ENCODE measurements at regions not wholly inside any gene's neighbourhood (a gene's known extent, or its start where the extent isn't known, plus 50 kb on each side); places are given as distances from the start of the nearest gene placed in this dataset.
"Not testable (repeated sequence)": the region's sequence is repeated elsewhere in the genome, so short reads cannot be mapped to it uniquely, and the experiment has no call there.

DNA sequence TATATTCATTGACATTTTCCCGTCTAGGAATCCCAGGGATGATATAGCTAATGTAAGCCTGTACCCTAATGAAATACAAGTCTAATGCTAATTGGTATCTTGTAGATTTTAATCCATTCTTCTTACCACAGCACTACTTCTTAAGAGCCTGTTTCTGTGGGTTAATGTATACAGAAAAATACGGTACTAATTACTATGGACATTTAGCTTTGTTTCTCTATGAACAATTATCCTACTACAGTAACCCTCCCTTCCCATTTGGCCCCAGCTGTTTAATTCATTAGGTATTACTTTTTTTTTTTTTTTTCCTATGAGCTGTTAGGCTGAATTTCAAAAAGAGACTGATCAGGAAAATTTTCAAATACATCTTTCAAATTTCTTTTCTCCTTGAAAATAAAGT, 245.1 kb upstream of the SLC7A11 start:
- Mint-ChIP-seq H3K9me3 (peaks cover 9% of the 10 kb centered on the region), H3K4me3 (no peak overlapping the region), H3K27me3 (no peaks in the 10 kb centered on the region), H3K4me1 (no peaks in the 10 kb centered on the region), H3K36me3 (ENCODE audit: insufficient read depth) (no peaks in the 10 kb centered on the region), H3K27ac (ENCODE audit: low read depth) (no peak overlapping the region)
- ATAC-seq (replicated peaks; ENCODE audit: extremely low read depth, poor library complexity, severe bottlenecking) (no peak), DNase-seq (ENCODE audit: low spot score in 2 of 2) (no peak)

GRCh38 chr4:138485498-138485897, 243.3 kb upstream of the SLC7A11 start:
- no peak for ATAC-seq (replicated peaks; ENCODE audit: extremely low read depth, poor library complexity, severe bottlenecking)
- H3K4me3 Mint-ChIP-seq: no peak overlapping the region
- no peaks in the 10 kb centered on the region for H3K36me3 Mint-ChIP-seq (ENCODE audit: insufficient read depth)
- H3K9me3 Mint-ChIP-seq: peaks cover 17% of the 10 kb centered on the region
- DNase-seq (ENCODE audit: low spot score in 2 of 2): no peak
- H3K27ac Mint-ChIP-seq (ENCODE audit: low read depth): no peak overlapping the region
- H3K4me1 Mint-ChIP-seq: no peaks in the 10 kb centered on the region
- H3K27me3 Mint-ChIP-seq: no peaks in the 10 kb centered on the region

DNA sequence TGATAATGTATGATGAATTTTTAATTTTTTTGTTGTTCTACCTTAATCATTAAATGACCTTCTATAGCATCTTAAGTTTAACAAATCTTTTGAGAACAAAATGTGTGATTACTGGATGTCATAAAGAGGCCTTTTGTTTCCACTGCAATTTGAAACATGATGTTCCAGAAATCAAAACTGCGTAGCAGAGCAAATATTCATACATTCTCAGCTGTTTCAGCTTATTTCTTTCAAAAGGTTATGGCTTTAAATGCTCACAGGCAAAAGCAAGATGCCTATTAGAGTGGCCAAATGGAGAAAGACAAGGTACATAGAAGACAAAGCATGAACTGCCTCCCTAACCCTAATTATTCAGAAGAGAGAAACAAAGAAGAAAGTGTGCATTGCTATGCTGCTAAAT, 233.0 kb upstream of the SLC7A11 start:
- H3K27me3 Mint-ChIP-seq: no peaks in the 10 kb centered on the region
- DNase-seq (ENCODE audit: low spot score in 2 of 2) (no peak), ATAC-seq (replicated peaks; ENCODE audit: extremely low read depth, poor library complexity, severe bottlenecking) (no peak)
- no peaks in the 10 kb centered on the region for H3K36me3 Mint-ChIP-seq (ENCODE audit: insufficient read depth)
- H3K4me3 Mint-ChIP-seq: no peak overlapping the region
- no peak overlapping the region for H3K27ac Mint-ChIP-seq (ENCODE audit: low read depth)
- H3K4me1 Mint-ChIP-seq: no peaks in the 10 kb centered on the region
- H3K9me3 Mint-ChIP-seq: peaks cover 10% of the 10 kb centered on the region

GRCh38 chr4:138473339-138473738, 231.2 kb upstream of the SLC7A11 start:
- Mint-ChIP-seq H3K9me3 (peaks cover 5% of the 10 kb centered on the region), H3K4me3 (no peak overlapping the region), H3K4me1 (no peaks in the 10 kb centered on the region), H3K27ac (ENCODE audit: low read depth) (no peak overlapping the region), H3K36me3 (ENCODE audit: insufficient read depth) (no peaks in the 10 kb centered on the region), H3K27me3 (no peaks in the 10 kb centered on the region)
- no peak for DNase-seq (ENCODE audit: low spot score in 2 of 2)
- no peak for ATAC-seq (replicated peaks; ENCODE audit: extremely low read depth, poor library complexity, severe bottlenecking)

- Mint-ChIP-seq H3K9me3 (peaks cover 2% of the 10 kb centered on the region), H3K27me3 (no peaks in the 10 kb centered on the region), H3K4me3 (no peak overlapping the region), H3K4me1 (no peaks in the 10 kb centered on the region), H3K36me3 (ENCODE audit: insufficient read depth) (no peaks in the 10 kb centered on the region), H3K27ac (ENCODE audit: low read depth) (no peak overlapping the region)
- no peak for ATAC-seq (replicated peaks; ENCODE audit: extremely low read depth, poor library complexity, severe bottlenecking)
- DNase-seq (ENCODE audit: low spot score in 2 of 2): no peak
Measured at GRCh38 chr4:138460477-138461414, 218.6 kb upstream of the SLC7A11 start.

DNA sequence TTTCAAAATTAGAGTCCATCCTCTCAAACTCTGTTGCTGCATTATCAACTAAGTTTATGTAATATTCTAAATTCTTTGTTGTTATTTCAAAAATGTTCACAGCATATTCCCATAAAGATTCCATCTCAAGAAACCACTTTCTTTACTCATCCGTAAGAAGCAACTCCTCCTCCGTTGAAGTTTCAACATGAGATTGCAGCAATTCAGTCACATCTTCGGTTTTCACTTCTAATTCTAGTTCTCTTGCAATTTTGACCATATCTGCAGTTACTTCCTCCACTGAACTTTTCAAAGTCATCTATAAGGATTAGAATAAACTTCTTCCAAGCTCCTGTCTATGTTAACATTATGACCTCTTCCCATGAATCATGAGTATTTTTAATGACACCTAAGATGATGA, 216.6 kb upstream of the SLC7A11 start:
- no peak overlapping the region for H3K4me3 Mint-ChIP-seq
- no peaks in the 10 kb centered on the region for H3K36me3 Mint-ChIP-seq (ENCODE audit: insufficient read depth)
- no peaks in the 10 kb centered on the region for H3K27me3 Mint-ChIP-seq
- H3K9me3 Mint-ChIP-seq: peaks cover 6% of the 10 kb centered on the region
- ATAC-seq (replicated peaks; ENCODE audit: extremely low read depth, poor library complexity, severe bottlenecking): no peak
- H3K27ac Mint-ChIP-seq (ENCODE audit: low read depth): no peak overlapping the region
- no peaks in the 10 kb centered on the region for H3K4me1 Mint-ChIP-seq
- no peak for DNase-seq (ENCODE audit: low spot score in 2 of 2)

- DNase-seq (ENCODE audit: low spot score in 2 of 2); H3K27ac Mint-ChIP-seq (ENCODE audit: low read depth); ATAC-seq (replicated peaks; ENCODE audit: extremely low read depth, poor library complexity, severe bottlenecking); H3K4me1 Mint-ChIP-seq; H3K4me3 Mint-ChIP-seq; H3K36me3 Mint-ChIP-seq (ENCODE audit: insufficient read depth); H3K9me3 Mint-ChIP-seq; H3K27me3 Mint-ChIP-seq: not testable (repeated sequence)
Measured at GRCh38 chr4:138456349-138456748, 214.2 kb upstream of the SLC7A11 start.

- no peaks in the 10 kb centered on the region for H3K27me3 Mint-ChIP-seq
- no peak overlapping the region for H3K4me3 Mint-ChIP-seq
- H3K27ac Mint-ChIP-seq (ENCODE audit: low read depth): no peak overlapping the region
Measured at GRCh38 chr4:138455097-138455496, 212.9 kb upstream of the SLC7A11 start.

GRCh38 chr4:138452826-138453225, 210.7 kb upstream of the SLC7A11 start:
- Mint-ChIP-seq H3K27me3 (no peaks in the 10 kb centered on the region), H3K9me3 (peaks cover 11% of the 10 kb centered on the region), H3K36me3 (ENCODE audit: insufficient read depth) (no peaks in the 10 kb centered on the region), H3K27ac (ENCODE audit: low read depth) (no peak overlapping the region), H3K4me3 (no peak overlapping the region), H3K4me1 (no peaks in the 10 kb centered on the region)
- DNase-seq (ENCODE audit: low spot score in 2 of 2) (no peak), ATAC-seq (replicated peaks; ENCODE audit: extremely low read depth, poor library complexity, severe bottlenecking) (no peak)

More at GRCh38 chr4:138455097-138455496, 212.9 kb upstream of the SLC7A11 start:
- Mint-ChIP-seq H3K36me3 (ENCODE audit: insufficient read depth) (no peaks in the 10 kb centered on the region), H3K4me1 (no peaks in the 10 kb centered on the region), H3K9me3 (peaks cover 6% of the 10 kb centered on the region)
- DNase-seq (ENCODE audit: low spot score in 2 of 2) (no peak), ATAC-seq (replicated peaks; ENCODE audit: extremely low read depth, poor library complexity, severe bottlenecking) (no peak)

GRCh38 chr4:138451276-138451663, 209.1 kb upstream of the SLC7A11 start:
- H3K27me3 Mint-ChIP-seq: no peaks in the 10 kb centered on the region
- H3K27ac Mint-ChIP-seq (ENCODE audit: low read depth): no peak overlapping the region
- DNase-seq (ENCODE audit: low spot score in 2 of 2): no peak
- H3K4me3 Mint-ChIP-seq: no peak overlapping the region
- H3K4me1 Mint-ChIP-seq: no peaks in the 10 kb centered on the region
- no peak for ATAC-seq (replicated peaks; ENCODE audit: extremely low read depth, poor library complexity, severe bottlenecking)
- no peaks in the 10 kb centered on the region for H3K36me3 Mint-ChIP-seq (ENCODE audit: insufficient read depth)
- peaks cover 11% of the 10 kb centered on the region for H3K9me3 Mint-ChIP-seq

DNA sequence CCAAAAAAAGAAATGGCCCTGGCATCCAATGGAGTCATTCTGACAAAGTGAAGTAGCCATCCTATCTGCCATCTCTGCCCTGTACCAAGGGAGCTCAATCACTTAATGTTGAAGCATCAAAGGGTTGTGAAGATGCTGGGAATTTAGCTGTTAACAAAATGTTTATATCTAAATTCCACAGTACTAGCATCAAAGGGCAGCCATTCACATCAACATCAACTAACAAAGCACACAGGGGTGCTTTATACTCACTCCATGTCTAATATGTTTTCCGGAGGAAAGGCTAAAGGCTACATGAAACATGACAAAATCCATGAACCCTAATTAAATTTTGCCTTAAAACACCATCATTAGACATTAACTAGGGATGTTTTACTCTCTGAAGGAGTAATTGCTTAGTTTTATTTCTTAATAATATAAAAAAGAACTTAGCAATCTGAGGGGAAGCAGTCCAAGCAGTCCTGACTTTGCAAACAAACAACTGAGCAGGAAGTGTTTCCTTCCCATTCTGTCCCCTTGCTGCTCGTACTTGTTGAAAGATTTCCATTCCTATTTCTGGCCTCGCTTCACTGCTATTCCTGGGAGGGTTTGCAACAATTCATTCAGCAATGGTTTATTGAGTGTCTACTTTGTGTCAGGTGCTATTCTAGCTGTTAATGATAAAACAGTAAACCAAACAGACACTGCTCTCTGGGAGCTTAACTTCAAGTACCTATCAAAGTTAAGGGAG, 208.6 kb upstream of the SLC7A11 start:
- Mint-ChIP-seq H3K4me3 (no peak overlapping the region), H3K27ac (ENCODE audit: low read depth) (no peak overlapping the region), H3K27me3 (no peaks in the 10 kb centered on the region), H3K36me3 (ENCODE audit: insufficient read depth) (no peaks in the 10 kb centered on the region), H3K4me1 (no peaks in the 10 kb centered on the region), H3K9me3 (peaks cover 8% of the 10 kb centered on the region)
- no peak for DNase-seq (ENCODE audit: low spot score in 2 of 2)
- no peak for ATAC-seq (replicated peaks; ENCODE audit: extremely low read depth, poor library complexity, severe bottlenecking)

GRCh38 chr4:138449938-138450337, 207.8 kb upstream of the SLC7A11 start:
- ATAC-seq (replicated peaks; ENCODE audit: extremely low read depth, poor library complexity, severe bottlenecking): no peak
- Mint-ChIP-seq H3K27ac (ENCODE audit: low read depth) (no peak overlapping the region), H3K27me3 (no peaks in the 10 kb centered on the region), H3K4me3 (no peak overlapping the region), H3K9me3 (peaks cover 5% of the 10 kb centered on the region), H3K36me3 (ENCODE audit: insufficient read depth) (no peaks in the 10 kb centered on the region), H3K4me1 (no peaks in the 10 kb centered on the region)
- no peak for DNase-seq (ENCODE audit: low spot score in 2 of 2)

DNA sequence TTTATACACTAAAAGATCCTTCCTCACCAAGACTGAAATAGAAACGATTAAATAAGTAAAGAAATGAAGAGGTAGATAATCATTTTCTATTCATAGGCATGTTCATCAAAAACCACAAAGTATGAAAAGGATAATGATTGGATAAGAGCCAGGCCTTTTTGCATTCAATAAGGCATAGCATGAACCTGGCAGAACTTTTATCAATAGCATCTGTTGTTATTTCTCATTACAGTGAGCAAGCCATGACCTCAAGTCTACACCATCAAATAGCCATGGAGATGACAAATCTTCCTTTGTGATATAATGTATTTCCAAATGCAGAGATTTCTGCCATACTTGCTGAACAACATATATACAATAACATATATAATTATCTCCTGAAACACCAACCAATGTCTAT, 206.0 kb upstream of the SLC7A11 start:
- Mint-ChIP-seq H3K36me3 (ENCODE audit: insufficient read depth) (no peaks in the 10 kb centered on the region), H3K4me1 (no peaks in the 10 kb centered on the region), H3K27ac (ENCODE audit: low read depth) (no peak overlapping the region), H3K9me3 (peaks cover 8% of the 10 kb centered on the region), H3K4me3 (no peak overlapping the region), H3K27me3 (no peaks in the 10 kb centered on the region)
- no peak for DNase-seq (ENCODE audit: low spot score in 2 of 2)
- ATAC-seq (replicated peaks; ENCODE audit: extremely low read depth, poor library complexity, severe bottlenecking): no peak
